ENCODE measurements at regions not wholly inside any gene's neighbourhood (a gene's known extent, or its start where the extent isn't known, plus 50 kb on each side); places are given as distances from the start of the nearest gene placed in this dataset.

DNA sequence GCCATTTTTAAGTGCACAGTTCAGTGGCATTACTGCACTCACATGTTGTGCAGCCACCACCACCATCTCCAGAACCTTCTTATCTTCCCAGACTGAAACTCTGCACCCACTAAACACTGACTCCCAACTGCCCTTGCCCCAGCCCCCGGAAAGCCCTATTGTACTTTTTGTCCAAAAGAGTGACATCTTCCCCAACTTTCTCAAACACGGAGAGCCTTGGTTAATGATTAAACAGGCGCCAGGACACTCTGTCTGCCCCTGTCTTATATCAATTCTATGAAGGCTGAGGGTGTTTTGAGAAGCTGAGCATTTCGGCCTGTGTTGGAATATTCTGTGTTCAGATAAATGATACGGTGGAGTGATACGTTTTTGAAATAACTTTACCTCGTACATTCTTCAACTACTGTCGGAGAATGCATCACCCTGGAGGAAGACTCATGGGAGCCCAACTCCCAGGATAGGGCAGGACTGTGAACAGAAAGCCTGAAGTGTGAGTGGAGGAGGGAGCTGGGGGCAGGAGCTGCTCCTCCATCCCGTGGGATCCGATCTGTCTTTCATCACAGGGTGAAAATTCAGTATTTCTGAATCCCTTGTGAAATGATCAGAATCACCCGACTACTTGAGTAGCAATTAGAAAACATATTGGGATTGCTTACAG lies 68.7 kb upstream of the FOXC1 start:
- no peaks in the 10 kb centered on the region for H3K9me3 ChIP-seq (ENCODE audit: control insufficient read depth, low read depth, low read length)
- no peak overlapping the region for H3K4me3 ChIP-seq (ENCODE audit: low read length)
- no peaks in the 10 kb centered on the region for H3K36me3 ChIP-seq (ENCODE audit: control insufficient read depth, low read depth, low read length)
- no peak overlapping the region for H3K27ac ChIP-seq (ENCODE audit: low read length)
- H3K9ac ChIP-seq (ENCODE audit: low read length) = no peak overlapping the region
- no peaks in the 10 kb centered on the region for H3K4me1 ChIP-seq (ENCODE audit: control insufficient read depth, low read depth, low read length)
- no peaks in the 10 kb centered on the region for H3K27me3 ChIP-seq (ENCODE audit: control insufficient read depth, insufficient read depth, low read length)

DNA sequence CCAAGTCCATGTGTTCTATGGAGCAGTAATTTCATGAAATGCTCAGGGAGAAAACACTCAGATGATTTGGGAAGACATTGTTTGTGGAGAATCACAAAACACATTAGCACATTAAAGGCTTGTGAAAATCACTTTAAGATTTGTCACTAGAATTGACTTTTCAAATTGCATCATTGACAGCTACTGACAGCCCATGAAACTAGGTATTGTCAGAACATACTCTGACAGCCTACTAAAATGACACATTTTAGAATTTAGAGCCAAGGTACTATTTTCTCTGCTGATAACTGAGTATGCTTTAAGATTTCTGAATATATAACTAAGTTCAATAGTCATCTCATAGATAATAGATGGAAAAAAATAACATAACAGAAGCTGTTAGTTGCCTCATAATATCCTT lies 67.4 kb upstream of the FOXC1 start:
- no peaks in the 10 kb centered on the region for H3K27me3 ChIP-seq (ENCODE audit: control insufficient read depth, insufficient read depth, low read length)
- no peaks in the 10 kb centered on the region for H3K9me3 ChIP-seq (ENCODE audit: control insufficient read depth, low read depth, low read length)
- H3K4me3 ChIP-seq (ENCODE audit: low read length) = no peak overlapping the region
- no peak overlapping the region for H3K27ac ChIP-seq (ENCODE audit: low read length)
- H3K36me3 ChIP-seq (ENCODE audit: control insufficient read depth, low read depth, low read length) = no peaks in the 10 kb centered on the region
- H3K4me1 ChIP-seq (ENCODE audit: control insufficient read depth, low read depth, low read length) = no peaks in the 10 kb centered on the region
- no peak overlapping the region for H3K9ac ChIP-seq (ENCODE audit: low read length)

DNA sequence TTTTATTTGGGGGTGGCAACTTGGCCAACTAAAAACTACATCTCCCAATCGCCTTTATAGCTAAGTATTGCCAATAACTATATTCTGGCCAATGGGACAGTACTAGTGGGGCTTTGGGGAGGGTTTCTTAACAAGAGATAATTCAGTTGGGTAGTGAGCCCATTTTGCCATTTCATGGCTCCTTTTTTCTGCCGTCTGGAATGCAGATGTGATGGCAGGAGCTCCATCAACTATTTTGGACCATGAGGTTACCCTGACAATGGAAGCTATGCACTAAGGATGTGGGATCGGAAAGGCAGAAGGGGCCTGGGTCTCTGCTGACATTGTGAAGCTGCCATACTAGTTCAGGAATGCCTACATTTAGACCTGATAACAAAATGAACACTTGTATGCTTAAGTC lies 67.0 kb upstream of the FOXC1 start:
- H3K36me3 ChIP-seq (ENCODE audit: control insufficient read depth, low read depth, low read length) = no peaks in the 10 kb centered on the region
- H3K9me3 ChIP-seq (ENCODE audit: control insufficient read depth, low read depth, low read length) = no peaks in the 10 kb centered on the region
- no peak overlapping the region for H3K27ac ChIP-seq (ENCODE audit: low read length)
- no peaks in the 10 kb centered on the region for H3K4me1 ChIP-seq (ENCODE audit: control insufficient read depth, low read depth, low read length)
- H3K4me3 ChIP-seq (ENCODE audit: low read length) = no peak overlapping the region
- no peak overlapping the region for H3K9ac ChIP-seq (ENCODE audit: low read length)
- no peaks in the 10 kb centered on the region for H3K27me3 ChIP-seq (ENCODE audit: control insufficient read depth, insufficient read depth, low read length)

DNA sequence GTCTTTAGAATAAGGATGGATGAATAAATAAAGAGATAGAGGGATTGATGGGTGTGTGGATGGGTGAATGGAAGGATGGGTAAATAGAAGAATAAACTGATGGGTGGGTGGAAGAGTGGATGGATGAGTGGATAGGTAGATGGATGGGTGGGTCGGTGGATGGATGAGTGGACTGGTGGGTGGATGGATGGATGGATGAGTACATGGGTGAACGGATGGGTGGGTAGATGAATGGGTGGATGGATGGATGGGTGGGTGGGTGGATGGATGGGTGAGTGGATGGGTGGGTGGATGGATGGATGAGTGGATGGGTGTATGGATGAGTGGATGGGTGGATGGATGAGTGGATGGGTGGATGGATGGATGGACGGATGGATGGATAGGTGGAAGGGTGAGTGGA lies 65.7 kb upstream of the FOXC1 start:
- no peak overlapping the region for H3K4me3 ChIP-seq (ENCODE audit: low read length)
- no peaks in the 10 kb centered on the region for H3K4me1 ChIP-seq (ENCODE audit: control insufficient read depth, low read depth, low read length)
- H3K9ac ChIP-seq (ENCODE audit: low read length) = no peak overlapping the region
- H3K9me3 ChIP-seq (ENCODE audit: control insufficient read depth, low read depth, low read length) = no peaks in the 10 kb centered on the region
- H3K36me3 ChIP-seq (ENCODE audit: control insufficient read depth, low read depth, low read length) = no peaks in the 10 kb centered on the region
- no peaks in the 10 kb centered on the region for H3K27me3 ChIP-seq (ENCODE audit: control insufficient read depth, insufficient read depth, low read length)
- no peak overlapping the region for H3K27ac ChIP-seq (ENCODE audit: low read length)

DNA sequence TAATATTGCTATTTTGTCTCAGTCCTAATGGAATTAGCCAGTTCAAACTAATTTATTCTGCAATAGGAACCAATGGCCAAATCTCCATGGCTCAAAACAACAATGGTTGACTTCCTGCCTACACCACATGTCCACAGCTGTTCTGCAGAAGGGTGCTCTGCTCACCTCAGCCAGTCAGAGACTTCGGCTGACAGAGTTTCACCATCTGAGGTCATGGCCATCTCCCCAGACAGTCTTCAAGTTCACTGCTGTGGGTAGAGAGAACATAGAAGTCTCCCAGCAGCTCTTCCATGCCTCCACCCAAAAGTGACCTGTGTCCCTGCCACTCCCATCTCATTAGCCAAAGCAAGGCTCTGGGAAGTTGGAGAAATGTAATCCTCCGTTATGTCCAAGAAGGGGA lies 65.1 kb upstream of the FOXC1 start:
- no peaks in the 10 kb centered on the region for H3K4me1 ChIP-seq (ENCODE audit: control insufficient read depth, low read depth, low read length)
- no peak overlapping the region for H3K4me3 ChIP-seq (ENCODE audit: low read length)
- no peak overlapping the region for H3K27ac ChIP-seq (ENCODE audit: low read length)
- no peaks in the 10 kb centered on the region for H3K9me3 ChIP-seq (ENCODE audit: control insufficient read depth, low read depth, low read length)
- no peaks in the 10 kb centered on the region for H3K27me3 ChIP-seq (ENCODE audit: control insufficient read depth, insufficient read depth, low read length)
- no peaks in the 10 kb centered on the region for H3K36me3 ChIP-seq (ENCODE audit: control insufficient read depth, low read depth, low read length)
- H3K9ac ChIP-seq (ENCODE audit: low read length) = no peak overlapping the region

DNA sequence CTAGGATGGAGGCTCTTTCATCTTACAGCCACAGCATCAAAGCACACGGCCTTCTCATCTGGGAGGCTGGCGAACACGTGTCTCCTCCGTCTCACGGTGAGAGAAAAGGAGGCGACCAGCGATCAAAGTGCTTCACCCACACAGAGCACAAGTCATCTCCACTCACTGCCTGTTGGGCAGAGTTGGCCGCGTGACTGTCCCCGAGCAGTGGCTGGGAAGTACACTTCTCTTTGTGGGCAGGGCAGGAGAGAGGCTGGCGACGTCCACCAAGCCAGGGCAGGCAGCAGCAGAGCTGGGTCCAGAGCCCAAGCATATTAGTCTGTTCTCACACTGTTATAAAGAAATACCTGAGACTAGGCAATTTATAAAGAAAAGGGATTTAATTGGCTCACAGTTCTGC lies 64.1 kb upstream of the FOXC1 start:
- Histone ChIP-seq H3K27me3 (ENCODE audit: control insufficient read depth, insufficient read depth, low read length) (no peaks in the 10 kb centered on the region), H3K9ac (ENCODE audit: low read length) (no peak overlapping the region), H3K4me1 (ENCODE audit: control insufficient read depth, low read depth, low read length) (no peaks in the 10 kb centered on the region), H3K9me3 (ENCODE audit: control insufficient read depth, low read depth, low read length) (no peaks in the 10 kb centered on the region), H3K4me3 (ENCODE audit: low read length) (no peak overlapping the region), H3K27ac (ENCODE audit: low read length) (no peak overlapping the region), H3K36me3 (ENCODE audit: control insufficient read depth, low read depth, low read length) (no peaks in the 10 kb centered on the region)

DNA sequence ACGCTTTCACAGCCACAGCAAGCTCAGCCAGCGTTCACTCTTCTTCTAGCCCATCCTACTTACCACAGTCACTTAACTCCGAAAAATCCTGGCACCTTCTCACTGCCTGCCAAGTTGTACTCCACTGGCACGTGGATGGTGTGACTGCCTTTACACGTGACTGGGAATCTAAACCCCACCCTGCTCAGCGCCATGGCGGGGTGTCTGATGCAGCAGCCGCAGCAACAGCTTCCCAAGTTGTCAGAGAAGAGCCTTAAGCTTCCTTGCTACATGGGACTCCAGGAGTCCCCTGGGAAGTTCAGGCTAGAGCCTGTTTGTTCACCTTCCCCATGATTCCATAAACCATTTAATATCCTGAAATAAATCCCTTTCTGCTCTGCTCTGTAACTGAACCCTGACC lies 61.9 kb upstream of the FOXC1 start:
- H3K4me3 ChIP-seq (ENCODE audit: low read length) = no peak overlapping the region
- no peaks in the 10 kb centered on the region for H3K27me3 ChIP-seq (ENCODE audit: control insufficient read depth, insufficient read depth, low read length)
- no peaks in the 10 kb centered on the region for H3K4me1 ChIP-seq (ENCODE audit: control insufficient read depth, low read depth, low read length)
- no peak overlapping the region for H3K27ac ChIP-seq (ENCODE audit: low read length)
- no peak overlapping the region for H3K9ac ChIP-seq (ENCODE audit: low read length)
- H3K36me3 ChIP-seq (ENCODE audit: control insufficient read depth, low read depth, low read length) = no peaks in the 10 kb centered on the region
- H3K9me3 ChIP-seq (ENCODE audit: control insufficient read depth, low read depth, low read length) = no peaks in the 10 kb centered on the region

DNA sequence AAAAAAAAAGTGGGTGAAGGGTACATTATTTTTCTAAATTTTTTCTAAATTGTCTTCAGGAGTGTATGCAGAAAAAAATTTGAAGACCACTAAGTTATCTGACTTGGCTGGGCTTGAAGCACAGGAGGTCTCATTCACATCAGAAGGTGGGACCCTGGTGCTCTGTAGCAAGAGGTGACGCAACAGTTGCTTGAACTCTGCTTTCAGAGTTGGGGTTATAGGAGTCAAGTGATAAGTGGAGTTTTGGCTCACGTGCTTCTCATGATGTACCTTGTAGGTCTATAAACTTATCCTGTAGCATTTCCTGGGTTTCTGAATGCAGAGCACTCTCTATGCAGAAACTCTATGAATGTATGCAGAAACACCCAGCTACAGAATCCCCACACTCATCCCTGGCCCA lies 58.5 kb upstream of the FOXC1 start:
- H3K27me3 ChIP-seq (ENCODE audit: control insufficient read depth, insufficient read depth, low read length) = peaks cover 27% of the 10 kb centered on the region
- H3K9ac ChIP-seq (ENCODE audit: low read length) = no peak overlapping the region
- no peak overlapping the region for H3K4me3 ChIP-seq (ENCODE audit: low read length)
- peaks cover 3% of the 10 kb centered on the region for H3K4me1 ChIP-seq (ENCODE audit: control insufficient read depth, low read depth, low read length)
- no peaks in the 10 kb centered on the region for H3K36me3 ChIP-seq (ENCODE audit: control insufficient read depth, low read depth, low read length)
- H3K9me3 ChIP-seq (ENCODE audit: control insufficient read depth, low read depth, low read length) = no peaks in the 10 kb centered on the region
- no peak overlapping the region for H3K27ac ChIP-seq (ENCODE audit: low read length)

DNA sequence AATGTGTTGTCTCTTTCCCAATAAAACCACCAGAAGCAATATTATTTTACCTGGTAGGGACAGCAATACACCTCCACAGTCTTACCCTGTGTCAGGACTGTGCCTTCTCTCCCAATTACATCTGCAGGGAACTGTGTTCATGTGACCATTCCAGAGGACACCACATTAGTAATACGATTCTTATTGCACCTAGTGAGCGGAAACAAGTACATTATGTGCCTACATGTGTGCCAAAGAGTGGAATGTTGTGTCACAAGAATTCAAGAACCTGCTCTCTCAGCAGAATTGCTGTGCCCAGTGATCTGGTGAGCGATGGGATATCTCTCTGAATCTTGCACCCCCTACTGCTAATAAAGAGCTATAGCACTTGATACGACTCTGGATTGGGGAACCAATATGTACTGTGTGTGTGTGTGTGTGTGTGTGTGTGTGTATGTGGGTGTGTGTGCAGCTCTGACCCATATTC lies 57.4 kb upstream of the FOXC1 start:
- H3K27ac ChIP-seq (ENCODE audit: low read length) = no peak overlapping the region
- no peaks in the 10 kb centered on the region for H3K36me3 ChIP-seq (ENCODE audit: control insufficient read depth, low read depth, low read length)
- H3K4me1 ChIP-seq (ENCODE audit: control insufficient read depth, low read depth, low read length) = peaks cover 8% of the 10 kb centered on the region

DNA sequence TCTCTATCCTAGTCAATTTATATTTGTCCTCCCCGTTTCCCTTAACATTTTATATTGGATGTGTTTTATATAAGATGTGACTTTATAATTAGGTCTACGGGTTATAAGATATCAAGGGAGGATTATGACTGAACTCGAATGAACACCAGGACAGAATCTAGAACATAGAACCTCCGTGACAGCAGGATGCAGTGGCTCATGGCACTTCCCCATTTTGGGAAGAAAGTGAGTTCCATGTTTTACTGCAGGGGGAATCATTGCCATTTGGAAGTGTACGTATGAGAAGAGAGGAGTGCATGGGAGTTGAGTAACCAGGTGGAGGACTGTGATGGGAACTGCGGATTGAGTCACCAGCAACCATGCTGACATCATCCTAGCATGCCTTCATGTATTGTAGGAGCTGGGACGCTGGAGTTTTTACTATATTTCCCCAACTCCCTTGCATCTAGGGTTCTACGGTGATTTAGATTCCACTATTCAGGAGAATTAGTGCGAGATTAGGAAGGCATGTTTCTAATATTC lies 56.1 kb upstream of the FOXC1 start:
- Histone ChIP-seq H3K27ac (ENCODE audit: low read length) (no peak overlapping the region), H3K9ac (ENCODE audit: low read length) (no peak overlapping the region), H3K36me3 (ENCODE audit: control insufficient read depth, low read depth, low read length) (no peaks in the 10 kb centered on the region), H3K4me3 (ENCODE audit: low read length) (no peak overlapping the region), H3K27me3 (ENCODE audit: control insufficient read depth, insufficient read depth, low read length) (peaks cover 31% of the 10 kb centered on the region), H3K9me3 (ENCODE audit: control insufficient read depth, low read depth, low read length) (no peaks in the 10 kb centered on the region), H3K4me1 (ENCODE audit: control insufficient read depth, low read depth, low read length) (peaks cover 8% of the 10 kb centered on the region)

More for the DNA sequence above, 57.4 kb upstream of the FOXC1 start:
- H3K4me3 ChIP-seq (ENCODE audit: low read length) = no peak overlapping the region
- peaks cover 31% of the 10 kb centered on the region for H3K27me3 ChIP-seq (ENCODE audit: control insufficient read depth, insufficient read depth, low read length)
- no peak overlapping the region for H3K9ac ChIP-seq (ENCODE audit: low read length)
- no peaks in the 10 kb centered on the region for H3K9me3 ChIP-seq (ENCODE audit: control insufficient read depth, low read depth, low read length)

DNA sequence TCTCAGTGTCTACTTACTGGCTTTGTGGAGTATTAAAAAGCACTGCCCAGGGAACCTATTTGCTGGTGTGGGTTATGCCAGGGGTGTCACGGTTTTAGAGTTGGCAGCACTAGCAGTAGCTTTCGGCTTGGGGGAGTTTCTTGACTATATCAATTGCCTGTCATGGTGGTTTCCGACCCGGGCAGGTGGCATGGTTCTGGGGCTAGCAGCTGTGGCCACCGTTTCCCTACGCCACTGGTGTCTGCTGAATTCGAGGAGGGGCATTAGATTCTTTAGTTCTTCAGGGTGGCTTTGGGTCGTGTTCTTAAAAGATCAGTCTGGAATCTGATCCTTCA lies 55.6 kb upstream of the FOXC1 start:
- Histone ChIP-seq H3K36me3 (ENCODE audit: control insufficient read depth, low read depth, low read length) (no peaks in the 10 kb centered on the region), H3K27me3 (ENCODE audit: control insufficient read depth, insufficient read depth, low read length) (peaks cover 31% of the 10 kb centered on the region), H3K9me3 (ENCODE audit: control insufficient read depth, low read depth, low read length) (no peaks in the 10 kb centered on the region), H3K4me1 (ENCODE audit: control insufficient read depth, low read depth, low read length) (peaks cover 8% of the 10 kb centered on the region), H3K9ac (ENCODE audit: low read length) (no peak overlapping the region), H3K4me3 (ENCODE audit: low read length) (no peak overlapping the region), H3K27ac (ENCODE audit: low read length) (no peak overlapping the region)

DNA sequence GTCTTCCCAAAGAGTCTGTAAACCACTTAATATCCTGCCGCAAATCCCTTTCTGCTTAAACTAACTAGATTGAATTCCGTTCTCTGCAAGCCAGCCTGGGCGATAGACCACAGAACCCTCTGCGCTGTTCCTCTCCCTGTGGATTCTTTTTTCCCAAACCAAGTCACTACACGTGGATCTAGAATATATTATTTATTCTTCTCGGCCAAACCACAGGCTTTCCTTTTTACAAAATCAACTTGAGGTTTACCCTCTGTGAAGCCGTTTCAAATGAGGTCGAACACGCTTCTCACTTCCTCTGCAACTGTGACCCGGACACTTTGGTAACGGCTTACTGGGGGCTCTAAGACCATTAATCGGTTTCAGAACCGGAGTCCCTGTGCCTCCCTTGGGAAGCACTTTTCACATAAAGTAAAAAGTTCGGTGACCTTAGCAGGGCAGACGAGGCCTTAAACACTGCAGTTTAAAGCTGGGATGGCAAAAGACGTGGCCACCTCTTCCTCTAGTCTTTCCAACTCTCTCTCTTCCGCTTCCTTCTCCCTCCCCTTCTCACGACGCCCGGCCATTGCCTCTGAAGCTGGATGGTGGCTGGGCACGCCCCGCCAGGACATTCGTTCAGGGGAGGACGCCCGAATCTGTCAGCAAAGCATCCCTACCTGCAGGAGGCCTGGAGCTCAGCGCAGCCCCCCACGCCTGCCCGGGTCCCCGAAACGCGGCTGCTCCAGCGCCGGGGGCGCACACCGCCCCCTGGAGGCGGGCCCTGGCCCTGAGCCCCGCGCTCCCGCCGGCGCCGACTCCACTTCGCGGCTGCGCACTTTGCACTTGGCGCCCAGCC lies 55.0 kb upstream of the FOXC1 start:
- Histone ChIP-seq H3K27me3 (ENCODE audit: control insufficient read depth, insufficient read depth, low read length) (peaks cover 31% of the 10 kb centered on the region), H3K9ac (ENCODE audit: low read length) (no peak overlapping the region), H3K9me3 (ENCODE audit: control insufficient read depth, low read depth, low read length) (no peaks in the 10 kb centered on the region), H3K36me3 (ENCODE audit: control insufficient read depth, low read depth, low read length) (no peaks in the 10 kb centered on the region), H3K4me1 (ENCODE audit: control insufficient read depth, low read depth, low read length) (peaks cover 8% of the 10 kb centered on the region), H3K4me3 (ENCODE audit: low read length) (peak overlapping the region; percentile 57), H3K27ac (ENCODE audit: low read length) (no peak overlapping the region)
